ENCODE measurements at regions not wholly inside any gene's neighbourhood (a gene's known extent, or its start where the extent isn't known, plus 50 kb on each side); places are given as distances from the start of the nearest gene placed in this dataset.
"Not testable (repeated sequence)": the region's sequence is repeated elsewhere in the genome, so short reads cannot be mapped to it uniquely, and the experiment has no call there.

GRCh38 chr1:98575955-98576354 is 85.6 kb upstream of the SNX7 start:
- ATAC-seq (no peak), DNase-seq (no peak)
- intact Hi-C loops (cut with DNase I), result no loop called here

GRCh38 chr1:98565951-98566350 is 95.6 kb upstream of the SNX7 start:
- intact Hi-C loops (cut with DNase I), result no loop called here
- no peak for ATAC-seq

GRCh38 chr1:98559291-98559690 is 102.2 kb upstream of the SNX7 start:
- intact Hi-C loops (cut with DNase I), result no loop called here
- no peak for DNase-seq
- no peak for ATAC-seq

More at GRCh38 chr1:98565951-98566350, 95.6 kb upstream of the SNX7 start:
- no peak for DNase-seq

DNA sequence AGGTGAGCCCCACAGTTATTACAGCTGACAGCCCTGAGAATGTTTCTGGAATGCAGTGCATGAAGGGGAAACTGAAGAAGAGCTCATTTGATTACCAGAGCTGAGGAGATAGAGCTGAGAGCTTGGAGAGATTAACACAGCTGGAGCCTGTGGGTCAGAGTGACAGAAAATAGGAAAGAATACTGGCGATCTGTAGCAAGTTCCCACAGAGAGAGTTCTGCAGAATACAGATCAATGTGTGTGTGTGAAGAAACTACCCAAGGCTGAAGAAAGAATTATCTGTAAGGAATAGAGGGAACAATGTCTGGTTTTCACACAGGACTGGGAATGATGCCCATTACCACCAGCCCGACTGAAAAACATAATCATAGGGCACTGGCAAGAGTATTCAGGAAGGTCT is 103.6 kb upstream of the SNX7 start:
- ATAC-seq, result no peak
- intact Hi-C loops (cut with DNase I), result no loop called here
- DNase-seq, result no peak

- DNase-seq, result no peak
- intact Hi-C loops (cut with DNase I), result no loop called here
- no peak for ATAC-seq
Observed at GRCh38 chr1:98556521-98557158, 104.9 kb upstream of the SNX7 start.

DNA sequence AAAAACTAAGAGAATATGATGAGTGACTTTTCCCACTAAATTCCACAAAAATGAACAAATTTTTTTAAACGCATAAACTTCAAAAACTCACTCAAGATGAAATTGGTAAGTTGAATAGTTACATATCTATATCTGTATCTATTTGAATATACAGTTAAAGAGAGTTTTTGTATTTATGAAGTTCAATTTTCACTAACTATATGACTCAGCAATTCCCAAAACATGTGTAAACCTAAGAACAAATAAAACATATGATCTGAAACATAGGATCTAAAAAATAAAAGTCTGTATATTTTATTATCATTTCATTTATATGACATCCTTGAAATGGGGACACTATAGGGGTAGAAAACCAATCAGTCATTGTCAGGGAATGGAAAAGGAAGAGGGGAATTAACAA is 105.7 kb upstream of the SNX7 start:
- DNase-seq (no peak), ATAC-seq (no peak)
- intact Hi-C loops (cut with DNase I), result no loop called here

- ATAC-seq; intact Hi-C loops (cut with DNase I); DNase-seq: not testable (repeated sequence)
Observed at GRCh38 chr1:98552576-98553074, 108.9 kb upstream of the SNX7 start.

GRCh38 chr1:98550076-98550475 is 111.4 kb upstream of the SNX7 start:
- intact Hi-C loops (cut with DNase I), result no loop called here
- no peak for ATAC-seq
- no peak for DNase-seq

GRCh38 chr1:98546319-98546718 is 115.2 kb upstream of the SNX7 start:
- no peak for ATAC-seq
- intact Hi-C loops (cut with DNase I), result no loop called here
- no peak for DNase-seq

DNA sequence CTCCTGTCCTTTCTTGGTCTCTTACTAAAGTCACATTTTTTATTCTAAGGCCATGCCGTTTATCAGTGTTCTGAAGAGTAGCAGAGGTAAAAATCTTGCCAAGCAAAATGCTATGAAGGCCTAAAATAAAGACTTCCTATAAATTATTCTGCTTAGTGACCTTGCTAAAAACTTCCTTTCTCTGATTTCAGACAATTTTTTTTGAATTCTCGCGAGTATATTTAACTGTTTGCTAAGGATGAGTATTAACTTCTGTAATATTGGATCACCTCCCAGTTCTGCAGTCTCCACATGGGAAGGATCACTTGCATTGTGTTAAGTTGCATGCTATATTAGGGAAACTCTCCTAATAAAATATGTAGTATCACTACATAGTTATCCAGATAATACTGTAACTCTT is 123.4 kb upstream of the SNX7 start:
- DNase-seq (no peak), ATAC-seq (no peak)
- intact Hi-C loops (cut with DNase I), result no loop called here

GRCh38 chr1:98523256-98523655 is 138.3 kb upstream of the SNX7 start:
- intact Hi-C loops (cut with DNase I), result no loop called here
- no peak for ATAC-seq
- DNase-seq, result no peak

DNA sequence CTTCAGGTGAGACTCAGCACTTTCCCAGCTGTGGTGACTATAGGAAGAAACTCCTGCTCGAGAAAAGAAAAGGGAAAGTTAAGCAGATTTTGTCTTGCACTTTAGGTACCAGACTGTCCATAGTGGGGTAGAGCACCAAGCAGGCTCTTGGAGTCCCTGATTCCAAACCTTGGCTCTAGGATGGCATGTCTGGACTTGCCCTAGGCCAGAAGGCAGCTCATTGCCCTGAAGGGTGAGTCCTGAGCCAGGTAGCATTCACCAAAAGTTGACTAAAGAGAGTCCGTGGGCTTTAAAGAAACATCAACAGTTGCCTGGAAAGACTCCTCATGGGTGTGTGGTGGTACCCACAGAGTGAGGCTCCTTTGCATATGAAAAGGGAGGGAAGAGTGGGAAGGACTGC is 145.2 kb upstream of the SNX7 start:
- ATAC-seq, result no peak
- no peak for DNase-seq
- intact Hi-C loops (cut with DNase I), result no loop called here

DNA sequence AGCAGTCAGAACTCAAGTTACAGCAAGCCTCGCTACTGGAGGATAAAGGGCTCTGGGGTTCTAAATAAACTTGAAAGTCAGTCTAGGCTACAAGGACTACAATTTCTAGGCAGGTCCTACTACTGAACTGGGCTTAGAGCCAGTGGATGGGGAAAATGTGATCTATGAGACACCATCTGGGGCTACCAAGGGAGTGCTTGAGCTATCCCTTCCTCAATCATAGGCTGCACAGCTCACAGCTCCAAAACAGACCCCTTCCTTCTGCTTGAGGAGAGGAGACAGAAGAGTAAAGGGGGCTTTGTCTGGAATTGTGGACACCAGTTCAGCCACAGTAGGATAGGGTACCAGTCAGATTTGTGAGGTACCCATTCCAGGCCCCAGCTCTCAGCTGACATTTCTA is 145.8 kb upstream of the SNX7 start:
- ATAC-seq (no peak), DNase-seq (no peak)
- intact Hi-C loops (cut with DNase I), result no loop called here

GRCh38 chr1:98512216-98512615 is 149.3 kb upstream of the SNX7 start:
- ATAC-seq; intact Hi-C loops (cut with DNase I); DNase-seq: not testable (repeated sequence)

GRCh38 chr1:98503771-98504170 is 157.8 kb upstream of the SNX7 start:
- intact Hi-C loops (cut with DNase I), result no loop called here
- ATAC-seq (no peak), DNase-seq (no peak)

- no peak for DNase-seq
- no peak for ATAC-seq
- intact Hi-C loops (cut with DNase I), result no loop called here
Observed at GRCh38 chr1:98502937-98503336, 158.6 kb upstream of the SNX7 start.

DNA sequence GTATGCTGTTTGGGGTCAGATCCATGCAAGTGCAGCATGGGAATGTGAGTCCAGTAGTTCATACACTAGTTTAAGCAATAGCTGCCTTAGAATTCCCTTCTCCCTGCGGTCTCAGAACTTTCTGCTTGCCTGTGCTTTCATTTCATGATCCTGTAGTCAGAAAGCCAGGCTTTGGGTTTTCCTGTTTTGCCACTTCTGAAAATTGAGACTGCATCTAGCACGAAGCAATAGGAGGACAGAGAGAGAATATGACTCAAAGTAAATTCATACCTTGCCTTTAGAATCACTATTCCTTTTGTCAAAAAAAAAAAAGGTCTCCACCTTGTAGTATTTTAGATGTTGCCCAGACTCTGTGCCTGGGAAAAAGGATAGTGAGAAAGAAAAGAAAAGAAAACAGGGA is 161.2 kb upstream of the SNX7 start:
- no peak for ATAC-seq
- intact Hi-C loops (cut with DNase I), result no loop called here
- no peak for DNase-seq

GRCh38 chr1:98498651-98499050 is 162.9 kb upstream of the SNX7 start:
- ATAC-seq (no peak), DNase-seq (no peak)
- intact Hi-C loops (cut with DNase I), result no loop called here

GRCh38 chr1:98497497-98497896 is 164.0 kb upstream of the SNX7 start:
- ATAC-seq, result no peak
- DNase-seq, result no peak
- intact Hi-C loops (cut with DNase I), result no loop called here

DNA sequence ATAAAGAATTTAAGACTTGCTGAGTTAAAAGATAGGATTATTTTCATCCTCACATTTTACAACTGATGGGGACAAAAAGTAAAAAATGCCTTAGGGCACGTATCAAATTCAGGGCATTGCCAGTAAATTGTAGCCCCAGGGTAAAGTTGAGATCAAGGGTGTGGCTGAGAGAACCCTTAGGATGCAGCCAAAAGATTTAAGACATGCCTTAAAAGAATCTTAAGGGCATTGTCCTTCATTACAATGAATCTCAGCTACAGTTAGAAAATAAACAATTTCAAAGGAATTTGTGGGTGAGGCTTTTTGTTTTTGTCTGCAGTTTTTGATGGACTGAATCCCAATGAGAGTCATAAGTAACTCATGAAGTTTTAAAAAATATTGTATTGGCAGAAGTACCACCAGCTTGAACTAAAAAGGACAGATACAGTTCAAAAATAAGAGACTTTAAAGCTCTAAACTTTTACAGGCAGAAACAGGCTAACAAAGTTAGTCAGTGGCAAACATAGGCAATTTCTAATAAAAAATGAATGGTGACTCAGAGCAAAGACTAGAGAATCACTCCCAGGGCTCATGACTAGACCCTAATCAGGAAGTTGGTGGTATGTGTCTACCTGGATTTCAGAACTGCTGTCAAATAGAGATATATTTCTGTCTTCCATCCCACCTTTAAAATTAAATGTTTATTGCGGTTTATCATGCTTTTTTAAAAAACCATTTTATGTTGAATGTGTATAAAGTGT is 165.1 kb upstream of the SNX7 start:
- DNase-seq, result no peak
- ATAC-seq, result no peak
- intact Hi-C loops (cut with DNase I), result no loop called here

GRCh38 chr1:98493469-98493868 is 168.1 kb upstream of the SNX7 start:
- DNase-seq (no peak), ATAC-seq (no peak)
- intact Hi-C loops (cut with DNase I), result no loop called here
